ENCODE measurements at regions not wholly inside any gene's neighbourhood (a gene's known extent, or its start where the extent isn't known, plus 50 kb on each side); places are given as distances from the start of the nearest gene placed in this dataset.

- DNase-seq = no peak
- Histone ChIP-seq H3K36me3 (no peaks in the 10 kb centered on the region), H3K4me1 (no peaks in the 10 kb centered on the region), H3K27me3 (no peaks in the 10 kb centered on the region), H3K27ac (no peak overlapping the region), H3K4me3 (replicated peaks in 1 of 3) (no peak overlapping the region), H3K9me3 (no peaks in the 10 kb centered on the region)
- no peak for TF ChIP-seq CTCF (IDR thresholded peaks at IDR 0.05)
- no peak for TF ChIP-seq POLR2A (IDR thresholded peaks at IDR 0.05)
- intact Hi-C loops (cut with DNase I) = no loop called here
- 61% methylated on average over 10 of the region's 10 CpGs for WGBS, 2 donors
Observed at GRCh38 chr14:71776471-71777360, 155.5 kb upstream of the RGS6 start.

- no peaks in the 10 kb centered on the region for H3K27me3 ChIP-seq
- DNase-seq = no peak
- H3K27ac ChIP-seq = no peak overlapping the region
- no peak overlapping the region for H3K4me3 ChIP-seq (replicated peaks in 1 of 3)
- peaks cover 0 to 4% of the 10 kb centered on the region in 2 donors for H3K4me1 ChIP-seq
- WGBS, 2 donors = 74 to 87% methylated on average over 2 of the region's 2 CpGs
- intact Hi-C loops (cut with DNase I) = no loop called here
- H3K36me3 ChIP-seq = no peaks in the 10 kb centered on the region
- TF ChIP-seq CTCF (IDR thresholded peaks at IDR 0.05) (no peak), POLR2A (IDR thresholded peaks at IDR 0.05) (no peak)
- H3K9me3 ChIP-seq = no peaks in the 10 kb centered on the region
Observed at GRCh38 chr14:71780075-71780474, 152.2 kb upstream of the RGS6 start.

GRCh38 chr14:71780822-71781221 is 151.4 kb upstream of the RGS6 start:
- no peak for TF ChIP-seq POLR2A (IDR thresholded peaks at IDR 0.05)
- no peak for TF ChIP-seq CTCF (IDR thresholded peaks at IDR 0.05)
- Histone ChIP-seq H3K9me3 (no peaks in the 10 kb centered on the region), H3K36me3 (no peaks in the 10 kb centered on the region), H3K4me1 (peaks cover 0 to 4% of the 10 kb centered on the region in 2 donors), H3K27ac (no peak overlapping the region), H3K4me3 (replicated peaks in 1 of 3) (no peak overlapping the region), H3K27me3 (no peaks in the 10 kb centered on the region)
- DNase-seq = no peak
- intact Hi-C loops (cut with DNase I) = no loop called here
- 85 to 87% methylated on average over 3 of the region's 3 CpGs for WGBS, 2 donors

- no peak for DNase-seq
- no peaks in the 10 kb centered on the region for H3K9me3 ChIP-seq
- no peak for TF ChIP-seq POLR2A (IDR thresholded peaks at IDR 0.05)
- no peak for TF ChIP-seq CTCF (IDR thresholded peaks at IDR 0.05)
- intact Hi-C loops (cut with DNase I) = no loop called here
- H3K4me3 ChIP-seq (replicated peaks in 1 of 3) = no peak overlapping the region
- no peak overlapping the region for H3K27ac ChIP-seq
- 86 to 89% methylated on average over 4 of the region's 4 CpGs for WGBS, 2 donors
- peaks cover 0 to 4% of the 10 kb centered on the region in 2 donors for H3K4me1 ChIP-seq
- H3K36me3 ChIP-seq = no peaks in the 10 kb centered on the region
- no peaks in the 10 kb centered on the region for H3K27me3 ChIP-seq
Observed at GRCh38 chr14:71783088-71783487, 149.1 kb upstream of the RGS6 start.

GRCh38 chr14:71783786-71784185 is 148.4 kb upstream of the RGS6 start:
- Histone ChIP-seq H3K9me3 (no peaks in the 10 kb centered on the region), H3K36me3 (no peaks in the 10 kb centered on the region), H3K4me3 (replicated peaks in 1 of 3) (no peak overlapping the region), H3K27me3 (no peaks in the 10 kb centered on the region), H3K4me1 (peaks cover 0 to 4% of the 10 kb centered on the region in 2 donors), H3K27ac (peak overlapping the region in 1 of 3 donors; percentile 44)
- 33 to 70% methylated on average over 4 of the region's 4 CpGs for WGBS, 2 donors
- TF ChIP-seq POLR2A (IDR thresholded peaks at IDR 0.05) (no peak), CTCF (IDR thresholded peaks at IDR 0.05) (no peak)
- DNase-seq = no peak
- intact Hi-C loops (cut with DNase I) = no loop called here
